ENCODE measurements at regions not wholly inside any gene's neighbourhood (a gene's known extent, or its start where the extent isn't known, plus 50 kb on each side); places are given as distances from the start of the nearest gene placed in this dataset.

DNA sequence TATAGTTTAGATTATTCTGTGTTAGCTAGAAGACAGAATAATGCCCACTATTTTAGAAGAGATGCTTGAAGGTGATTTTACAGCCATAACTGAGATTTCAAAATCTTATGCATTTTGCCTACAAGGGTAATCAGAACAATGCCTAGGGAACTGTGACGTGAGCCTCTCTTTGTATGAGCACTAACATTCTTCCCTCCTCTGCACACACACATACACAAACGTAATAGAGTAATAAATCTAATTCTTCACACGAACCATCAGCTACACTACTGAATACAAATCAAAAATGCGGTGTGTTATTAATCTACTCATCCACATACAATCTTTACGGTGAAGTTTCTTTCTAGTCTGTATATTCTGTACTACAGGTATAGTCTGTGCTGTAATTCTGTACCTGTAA lies 227.8 kb downstream of the PLK2 start:
- TF ChIP-seq POLR2AphosphoS5 (IDR thresholded peaks at IDR 0.05) = no peak
- TF ChIP-seq CTCF (IDR thresholded peaks at IDR 0.05) = no peak

Data from breast epithelium (tissue), 3 donors.